ENCODE measurements at regions not wholly inside any gene's neighbourhood (a gene's known extent, or its start where the extent isn't known, plus 50 kb on each side); places are given as distances from the start of the nearest gene placed in this dataset.

- no peak for DNase-seq (ENCODE audit: low read depth)
These were observed 130.9 kb downstream of the C9orf50 start for GRCh38 chr9:129489838-129490582.

- no peak for DNase-seq (ENCODE audit: low read depth)
These were observed 133.0 kb downstream of the C9orf50 start for GRCh38 chr9:129487658-129488483.

GRCh38 chr9:129486756-129487657, 133.9 kb downstream of the C9orf50 start:
- no peak for DNase-seq (ENCODE audit: low read depth)

- DNase-seq (ENCODE audit: low read depth), result no peak
These were observed 135.6 kb downstream of the C9orf50 start for GRCh38 chr9:129485145-129485774.

- no peak for DNase-seq (ENCODE audit: low read depth)
These were observed 136.4 kb downstream of the C9orf50 start for GRCh38 chr9:129484352-129485000.

GRCh38 chr9:129483415-129484351, 137.2 kb downstream of the C9orf50 start:
- DNase-seq (ENCODE audit: low read depth), result no peak

GRCh38 chr9:129482521-129483414, 138.1 kb downstream of the C9orf50 start:
- DNase-seq (ENCODE audit: low read depth), result no peak

- DNase-seq (ENCODE audit: low read depth), result no peak
These were observed 138.9 kb downstream of the C9orf50 start for GRCh38 chr9:129481810-129482511.

- no peak for DNase-seq (ENCODE audit: low read depth)
These were observed 139.5 kb downstream of the C9orf50 start for GRCh38 chr9:129481424-129481809.

- no peak for DNase-seq (ENCODE audit: low read depth)
These were observed 140.2 kb downstream of the C9orf50 start for GRCh38 chr9:129480745-129481144.

GRCh38 chr9:129480227-129480626, 140.7 kb downstream of the C9orf50 start:
- no peak for DNase-seq (ENCODE audit: low read depth)

- DNase-seq (ENCODE audit: low read depth), result no peak
These were observed 141.3 kb downstream of the C9orf50 start for GRCh38 chr9:129479631-129480011.

- no peak for DNase-seq (ENCODE audit: low read depth)
These were observed 141.8 kb downstream of the C9orf50 start for GRCh38 chr9:129478961-129479630.

- no peak for DNase-seq (ENCODE audit: low read depth)
These were observed 142.4 kb downstream of the C9orf50 start for GRCh38 chr9:129478461-129478860.

- no peak for DNase-seq (ENCODE audit: low read depth)
These were observed 143.9 kb downstream of the C9orf50 start for GRCh38 chr9:129476821-129477611.

- no peak for DNase-seq (ENCODE audit: low read depth)
These were observed 146.0 kb downstream of the C9orf50 start for GRCh38 chr9:129474740-129475404.
